Brain microvascular endothelial cell (primary cell): ENCODE measurements at regions not wholly inside any gene's neighbourhood (a gene's known extent, or its start where the extent isn't known, plus 50 kb on each side); places are given as distances from the start of the nearest gene placed in this dataset.
"Not testable (repeated sequence)": the region's sequence is repeated elsewhere in the genome, so short reads cannot be mapped to it uniquely, and the experiment has no call there.

Experiments
- DNase-seq: peaks from one replicate; pipeline ENCODE4 v3.0.0-alpha.2; 2020
- H3K27ac ChIP-seq: fragments of 250-450 bp; sonication (Bioruptor Pico); 2 replicates; pipeline ENCODE4 v1.5.1; 2020; ENCODE audit warnings: mild to moderate bottlenecking, moderate library complexity
- H3K27me3 ChIP-seq: fragments of 250-450 bp; sonication (Bioruptor Pico); replicated peaks from 2 replicates; pipeline ENCODE4 v1.5.1; 2020; ENCODE audit warnings: mild to moderate bottlenecking
- H3K36me3 ChIP-seq: fragments of 250-450 bp; sonication (Bioruptor Pico); replicated peaks from 2 replicates; pipeline ENCODE4 v1.5.1; 2020; ENCODE audit warnings: mild to moderate bottlenecking
- H3K4me3 ChIP-seq: 2 replicates; pipeline ENCODE4 v1.5.1; 2011; ENCODE audit warnings: low read depth, mild to moderate bottlenecking, control low read depth, low read length, moderate library complexity
- CTCF ChIP-seq: IDR thresholded peaks from 2 replicates; pipeline ENCODE4 v1.5.1; 2011; ENCODE audit warnings: low read depth, mild to moderate bottlenecking, moderate library complexity, low read length, control low read depth, inconsistent platforms; ENCODE audit errors: missing control alignments
- in situ Hi-C: cut with HindIII; loops from 2 replicates; pipeline ENCODE4 v1.10.0; 2017; ENCODE audit warnings: low sequenced_read_pairs, low pct_ligation_motif_present

GRCh38 chr4:154907345-154908045 is 126.4 kb downstream of the RBM46 start:
- H3K36me3 ChIP-seq, H3K4me3 ChIP-seq, DNase-seq, H3K27ac ChIP-seq, H3K27me3 ChIP-seq, in situ Hi-C loops: not testable (repeated sequence)

GRCh38 chr4:154908168-154908567 is 127.1 kb downstream of the RBM46 start:
- in situ Hi-C loops: no loop called here

GRCh38 chr4:154911097-154911496 is 130.0 kb downstream of the RBM46 start:
- no peaks in the 10 kb centered on the region for H3K27me3 ChIP-seq
- in situ Hi-C loops: no loop called here
- TF ChIP-seq CTCF: no peak
- no peak overlapping the region for H3K27ac ChIP-seq
- no peaks in the 10 kb centered on the region for H3K36me3 ChIP-seq
- no peak for DNase-seq
- no peak overlapping the region for H3K4me3 ChIP-seq

More at GRCh38 chr4:154908168-154908567, 127.1 kb downstream of the RBM46 start:
- H3K27me3 ChIP-seq: no peaks in the 10 kb centered on the region
- no peak overlapping the region for H3K4me3 ChIP-seq
- TF ChIP-seq CTCF: no peak
- no peak overlapping the region for H3K27ac ChIP-seq
- no peak for DNase-seq
- H3K36me3 ChIP-seq: no peaks in the 10 kb centered on the region

GRCh38 chr4:154911608-154912098 is 130.6 kb downstream of the RBM46 start:
- DNase-seq: no peak
- in situ Hi-C loops: no loop called here
- no peaks in the 10 kb centered on the region for H3K36me3 ChIP-seq
- H3K4me3 ChIP-seq: no peak overlapping the region
- no peak for TF ChIP-seq CTCF
- no peaks in the 10 kb centered on the region for H3K27me3 ChIP-seq
- H3K27ac ChIP-seq: no peak overlapping the region

GRCh38 chr4:154916068-154916467 is 135.0 kb downstream of the RBM46 start:
- in situ Hi-C loops: no loop called here
- no peak for TF ChIP-seq CTCF

GRCh38 chr4:154927126-154927680 is 146.1 kb downstream of the RBM46 start:
- Histone ChIP-seq H3K4me3 (no peak overlapping the region), H3K36me3 (no peaks in the 10 kb centered on the region), H3K27ac (no peak overlapping the region), H3K27me3 (no peaks in the 10 kb centered on the region)
- in situ Hi-C loops: no loop called here
- DNase-seq: no peak
- no peak for TF ChIP-seq CTCF

More at GRCh38 chr4:154916068-154916467, 135.0 kb downstream of the RBM46 start:
- Histone ChIP-seq H3K27me3 (no peaks in the 10 kb centered on the region), H3K36me3 (no peaks in the 10 kb centered on the region), H3K27ac (no peak overlapping the region), H3K4me3 (no peak overlapping the region)
- no peak for DNase-seq
